HG03460 (cell line): ENCODE measurements at regions not wholly inside any gene's neighbourhood (a gene's known extent, or its start where the extent isn't known, plus 50 kb on each side); places are given as distances from the start of the nearest gene placed in this dataset.
A peak's percentile ranks its signal among the peaks of the same experiment; 100 is the strongest.
"Not testable (repeated sequence)": the region's sequence is repeated elsewhere in the genome, so short reads cannot be mapped to it uniquely, and the experiment has no call there.

Source experiments
- ATAC-seq: cut with Tn5 transposase; IDR thresholded peaks from one replicate; pipeline ENCODE4 v1.9.1; 2021; ENCODE audit not compliant: unreplicated experiment

DNA sequence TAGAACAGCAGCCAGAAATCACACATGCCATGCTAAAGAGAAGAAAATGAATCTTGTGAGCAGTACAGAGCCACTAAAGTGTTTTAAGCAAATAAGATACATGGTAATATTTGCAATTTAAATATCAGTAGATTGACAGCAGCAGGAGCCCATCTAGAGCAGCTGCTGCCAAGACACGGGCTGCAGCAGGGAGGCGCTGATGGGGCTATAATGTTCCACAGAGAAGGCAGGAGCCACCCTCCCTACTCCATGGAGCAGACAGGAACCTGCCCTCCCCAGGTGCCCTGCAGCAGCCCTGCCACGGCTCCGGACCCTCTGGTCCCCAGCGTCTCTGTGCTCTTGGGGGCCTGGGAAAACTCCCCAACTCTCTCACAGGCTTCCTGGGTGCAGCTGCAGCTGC, 224.1 kb upstream of the ISL1 start:
- ATAC-seq: no peak

DNA sequence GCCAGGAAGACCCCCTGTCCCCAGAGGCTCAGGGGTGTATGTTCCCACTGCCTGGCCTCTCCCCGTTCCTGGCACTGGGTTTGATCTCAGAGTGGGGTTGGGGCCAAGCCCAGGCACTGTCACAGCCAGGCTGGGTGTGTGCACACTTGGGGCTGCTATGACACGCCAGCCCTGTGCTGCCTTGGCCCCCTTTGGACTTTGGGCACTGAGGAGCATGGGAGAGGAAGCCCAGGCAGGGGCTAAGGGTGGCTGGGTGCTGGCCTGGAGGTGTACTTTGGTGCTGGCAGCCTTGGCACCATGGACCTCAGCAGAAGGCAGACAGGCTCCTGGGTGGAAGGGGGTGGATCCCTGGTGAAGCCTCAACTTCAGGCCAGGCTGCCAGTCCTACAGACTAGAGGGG, 223.6 kb upstream of the ISL1 start:
- ATAC-seq: no peak

DNA sequence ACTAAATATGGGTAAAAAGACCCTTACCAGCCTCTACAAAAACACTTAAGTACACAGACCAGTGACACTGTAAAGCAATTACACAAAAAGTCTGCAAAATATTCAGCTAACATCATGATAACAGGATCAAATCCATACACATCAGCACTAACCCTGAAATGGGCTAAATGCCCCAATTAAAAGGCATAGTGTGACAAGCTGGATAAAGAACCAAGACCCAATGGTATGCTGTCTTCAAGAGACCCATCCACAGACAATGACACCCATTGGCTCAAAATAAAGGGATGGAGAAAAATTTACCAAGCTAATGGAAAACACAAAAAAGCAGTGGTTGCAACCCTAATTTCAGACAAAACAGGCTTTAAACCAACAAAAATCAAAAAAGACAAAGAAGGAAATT, 221.0 kb upstream of the ISL1 start:
- ATAC-seq: no peak

DNA sequence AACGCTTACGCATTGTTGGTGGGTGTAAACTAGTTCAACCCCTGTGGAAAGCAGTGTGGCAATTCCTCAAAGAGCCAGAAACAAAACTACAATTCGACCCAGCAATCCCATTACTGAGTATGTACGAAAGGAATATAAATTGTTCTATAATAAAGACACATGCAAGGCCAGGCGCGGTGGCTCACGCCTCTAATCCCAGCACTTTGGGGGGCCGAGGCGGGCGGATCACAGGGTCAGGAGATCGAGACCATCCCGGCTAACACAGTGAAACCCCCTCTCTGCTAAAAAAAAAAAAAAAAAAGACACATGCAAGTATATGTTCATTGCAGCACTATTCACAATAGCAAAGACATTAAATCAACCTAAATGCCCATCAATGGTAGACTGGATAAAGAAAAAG, 217.6 kb upstream of the ISL1 start:
- ATAC-seq: not testable (repeated sequence)

DNA sequence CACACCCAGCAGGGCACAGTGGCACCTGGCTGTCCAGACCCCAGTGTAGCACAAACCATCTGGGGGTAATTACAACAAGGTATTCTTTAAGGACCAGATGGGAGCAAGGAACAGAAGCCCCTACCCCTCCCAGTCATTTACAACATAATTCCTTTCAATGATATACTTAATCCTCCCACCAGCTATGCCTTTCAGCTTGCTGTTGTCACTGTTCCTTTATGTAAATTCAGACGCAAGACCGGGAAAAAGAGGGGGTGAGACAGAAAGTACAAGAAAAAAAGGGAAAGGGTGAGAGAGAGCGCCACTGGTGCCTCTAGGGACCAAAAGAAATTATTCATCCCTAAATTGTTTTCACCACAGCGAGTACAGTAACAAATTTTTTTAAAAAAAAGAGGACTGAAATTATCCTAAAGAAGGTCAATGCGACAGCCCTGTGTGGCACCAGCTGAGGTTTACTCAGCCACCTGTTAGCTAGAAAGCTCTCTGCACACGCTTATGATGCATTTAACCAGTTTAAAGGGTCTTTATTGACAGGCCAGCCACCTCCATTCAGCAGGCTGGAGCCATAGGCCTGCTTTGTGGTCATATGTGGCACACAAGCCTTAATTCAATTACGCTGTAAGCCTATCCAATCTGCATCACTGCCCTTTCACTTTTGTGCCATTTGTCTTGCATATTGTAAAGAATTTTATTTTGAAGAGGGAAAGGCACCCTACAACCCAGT, 210.2 kb upstream of the ISL1 start:
- ATAC-seq: no peak

DNA sequence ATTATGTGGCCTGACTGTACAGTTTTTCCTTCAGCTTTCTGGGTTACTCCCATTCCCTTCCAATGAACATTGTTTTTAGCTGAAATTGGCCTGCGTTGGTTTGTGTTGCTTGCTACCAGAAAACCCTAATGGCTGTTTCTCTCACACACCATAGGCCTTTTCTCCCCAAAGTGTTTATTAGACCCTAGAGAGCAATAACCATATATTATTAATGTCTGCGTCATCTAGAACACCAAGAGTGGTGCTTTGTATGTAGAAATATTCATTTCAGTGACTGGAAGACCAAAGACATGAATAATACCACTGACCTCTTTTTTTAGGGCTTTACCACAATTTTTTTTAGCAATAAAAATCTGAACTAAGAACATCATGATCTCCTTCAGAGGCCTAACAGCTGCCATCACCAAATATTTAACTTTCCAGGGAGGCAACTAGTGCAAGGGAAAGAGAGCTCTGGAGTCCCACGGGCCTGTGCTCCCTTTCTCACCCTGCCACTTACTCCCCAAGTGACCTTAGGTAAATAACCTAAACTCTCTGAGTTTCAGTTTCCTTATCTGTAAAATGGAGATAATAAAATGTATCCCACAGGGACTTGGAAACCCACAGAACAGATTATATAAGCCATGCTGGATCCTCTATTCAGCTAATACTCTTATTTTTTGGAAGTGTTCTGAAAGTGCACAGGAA, 201.9 kb upstream of the ISL1 start:
- ATAC-seq: no peak

DNA sequence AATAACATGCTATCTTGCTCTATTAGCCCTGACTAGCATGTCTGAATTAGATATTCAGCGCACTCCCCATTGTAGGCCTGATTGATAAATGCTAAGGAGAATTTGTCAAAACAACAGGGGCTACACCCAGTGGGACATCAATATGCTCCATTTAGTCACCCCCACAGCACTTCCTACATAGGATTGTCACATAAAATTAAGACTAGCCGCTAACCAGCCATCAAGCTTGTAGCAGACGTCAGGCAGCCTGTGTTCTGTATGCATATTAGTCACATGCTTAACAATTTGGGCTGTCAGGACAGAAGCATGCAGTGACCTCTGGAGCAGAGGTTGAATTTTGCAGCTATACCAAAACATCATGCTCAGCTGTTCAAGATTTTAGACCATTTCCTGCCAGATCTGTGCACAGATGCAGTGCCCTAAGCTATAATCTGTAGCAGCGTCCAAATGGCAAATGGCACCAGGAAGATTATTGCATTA, 197.4 kb upstream of the ISL1 start:
- ATAC-seq: no peak

DNA sequence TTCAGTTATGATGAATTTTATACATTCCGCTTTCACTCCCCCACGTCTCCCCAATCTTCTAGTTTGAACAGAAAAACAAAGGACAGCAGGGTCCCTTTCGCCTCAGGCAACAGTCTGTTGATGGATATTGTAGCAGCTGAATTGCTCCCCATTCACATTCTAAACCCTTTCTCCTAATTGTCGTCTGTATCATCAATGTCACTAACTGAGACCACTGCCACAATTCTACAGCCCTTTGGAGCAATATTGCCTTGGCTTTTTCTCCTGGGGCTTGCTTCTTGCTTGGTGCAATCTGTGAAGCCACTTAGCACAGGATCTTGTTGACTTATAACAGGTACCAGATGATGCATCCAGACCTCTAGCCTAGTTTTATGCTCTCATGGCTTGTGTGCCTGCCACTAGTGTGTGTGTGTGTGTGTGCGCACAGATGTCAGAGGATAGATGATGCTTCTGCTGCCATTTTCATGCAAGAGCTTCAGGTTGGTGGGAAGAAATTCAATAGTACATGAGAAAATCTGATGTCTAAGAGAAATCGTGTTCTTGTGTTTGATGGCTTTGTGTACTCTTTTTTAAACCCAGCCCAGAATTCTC, 195.2 kb upstream of the ISL1 start:
- no peak for ATAC-seq

DNA sequence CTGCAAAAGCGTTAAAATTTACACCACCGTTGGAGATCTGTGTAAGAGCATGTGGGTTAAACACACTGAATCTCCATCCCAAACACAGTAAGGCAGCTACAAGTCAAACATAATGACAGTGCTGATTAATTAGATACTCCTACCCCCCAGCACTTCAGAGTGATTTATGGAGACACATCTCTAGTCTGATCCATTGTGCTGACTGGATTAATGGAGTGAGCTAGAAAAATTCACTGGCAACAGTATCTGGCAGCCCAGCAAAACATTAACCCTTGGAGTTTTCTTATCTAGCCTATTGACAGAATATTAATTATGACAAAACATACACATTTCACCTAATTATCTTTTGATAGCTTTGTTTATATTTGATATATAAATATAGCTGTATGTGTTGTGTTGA, 188.6 kb upstream of the ISL1 start:
- no peak for ATAC-seq

DNA sequence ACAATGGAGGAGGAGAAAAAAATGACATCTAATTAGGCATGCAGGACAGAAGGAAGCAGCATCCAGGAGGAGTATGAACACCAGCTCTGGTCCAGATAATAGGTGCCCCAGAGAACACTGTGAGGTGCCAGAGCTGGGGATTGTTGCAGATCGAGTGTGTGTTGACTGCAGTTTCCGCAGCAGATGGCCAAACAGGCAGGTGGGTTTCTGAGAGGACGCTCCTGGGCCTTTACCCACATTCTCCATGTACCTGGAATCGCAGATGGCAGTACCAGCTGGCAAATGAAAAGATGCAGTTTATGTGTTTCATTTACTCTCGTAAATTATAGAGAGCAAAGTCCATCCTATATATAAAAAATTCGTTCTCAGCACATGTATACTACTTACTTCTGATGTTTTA, 182.2 kb upstream of the ISL1 start:
- ATAC-seq: no peak

DNA sequence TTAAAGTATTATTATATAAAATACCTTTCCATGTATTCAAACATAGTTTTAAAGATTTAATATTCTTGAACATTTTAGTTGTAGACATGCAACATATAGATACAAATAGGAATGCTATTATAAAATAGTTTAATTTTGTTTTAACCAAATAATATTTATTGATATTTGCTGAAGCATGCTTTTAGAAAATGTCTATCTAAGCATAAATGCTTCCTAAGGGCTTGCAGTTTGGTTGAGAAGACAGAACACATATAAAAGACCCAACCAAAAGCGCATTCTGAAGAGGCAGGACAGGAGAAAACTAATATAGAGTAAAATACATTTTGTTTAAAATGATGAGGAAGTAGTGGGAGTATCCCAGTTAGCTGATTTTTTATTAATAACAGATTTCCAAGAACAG, 181.5 kb upstream of the ISL1 start:
- ATAC-seq: no peak

DNA sequence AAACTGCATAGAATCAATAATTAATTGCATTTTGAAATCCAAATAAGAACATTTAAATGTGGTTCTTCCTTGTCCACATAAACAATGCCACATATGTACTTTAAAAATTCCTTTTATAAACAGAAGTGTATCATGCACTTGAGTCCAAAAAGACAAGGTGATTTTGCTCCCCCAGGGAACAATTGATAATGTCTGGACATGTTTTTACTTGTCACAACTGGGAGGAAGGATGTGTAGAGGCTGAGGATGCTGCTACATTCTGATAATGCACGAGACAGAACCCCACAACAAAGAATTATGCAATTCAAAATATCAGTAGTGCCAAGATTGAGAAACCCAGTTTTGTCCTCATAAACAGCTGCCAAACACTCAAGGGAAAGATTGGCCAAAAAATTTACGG, 181.1 kb upstream of the ISL1 start:
- ATAC-seq: no peak

DNA sequence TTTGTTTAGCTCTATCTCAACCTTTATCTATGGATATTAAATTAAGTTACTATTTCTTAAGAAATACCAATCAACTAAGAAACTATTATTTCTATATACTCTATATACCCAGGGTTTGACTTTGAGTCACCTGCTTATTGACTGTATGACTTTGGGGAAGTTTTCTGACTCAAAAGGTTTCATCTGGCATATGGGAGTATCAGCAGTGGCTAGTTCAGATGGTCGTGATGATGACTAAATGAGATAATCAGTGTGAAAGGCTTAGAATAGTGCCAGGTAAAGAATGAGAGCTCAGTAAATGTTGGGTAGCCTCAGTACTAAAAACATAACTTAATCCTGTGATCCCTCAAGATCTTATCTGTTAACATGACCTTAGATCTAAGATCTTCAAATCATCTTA, 179.7 kb upstream of the ISL1 start:
- peak; percentile 79 for ATAC-seq

DNA sequence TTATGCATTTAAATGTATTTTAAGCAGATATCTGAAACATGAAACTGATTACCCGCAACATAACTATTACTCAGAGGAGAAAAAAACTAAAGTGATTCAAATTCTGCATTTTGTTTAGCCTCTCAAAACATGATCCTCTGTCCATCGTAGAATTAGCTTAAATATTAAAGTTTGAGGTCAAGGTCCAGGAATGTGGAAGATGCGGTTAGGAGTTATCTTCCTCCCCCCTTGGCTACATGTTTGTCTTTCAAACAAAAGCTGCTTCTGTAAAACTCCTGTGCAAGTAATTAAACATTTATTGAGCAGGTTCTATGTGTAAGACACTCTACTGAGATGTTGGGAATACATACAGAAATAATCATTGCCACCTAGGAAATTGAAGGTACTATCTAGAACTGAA, 175.0 kb upstream of the ISL1 start:
- no peak for ATAC-seq

DNA sequence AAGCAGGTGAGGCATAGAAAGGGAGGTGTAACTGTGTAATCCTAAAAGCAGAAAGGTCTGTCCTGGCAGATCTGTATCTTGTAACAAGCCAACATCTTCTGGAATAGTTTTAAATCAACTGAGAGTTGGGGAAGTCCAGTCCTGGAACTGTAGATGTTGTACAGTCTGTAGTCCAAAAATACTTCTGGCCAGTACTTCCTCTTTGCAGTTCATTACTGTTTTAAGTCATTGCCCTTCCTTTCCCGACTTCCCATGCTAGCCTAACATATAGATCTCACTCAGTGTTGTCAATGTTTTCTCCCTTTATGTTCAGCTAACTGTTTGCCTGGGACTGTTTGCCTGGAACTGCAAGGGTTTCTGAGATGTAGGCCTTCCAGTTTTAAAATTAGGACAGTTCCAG, 168.5 kb upstream of the ISL1 start:
- no peak for ATAC-seq

DNA sequence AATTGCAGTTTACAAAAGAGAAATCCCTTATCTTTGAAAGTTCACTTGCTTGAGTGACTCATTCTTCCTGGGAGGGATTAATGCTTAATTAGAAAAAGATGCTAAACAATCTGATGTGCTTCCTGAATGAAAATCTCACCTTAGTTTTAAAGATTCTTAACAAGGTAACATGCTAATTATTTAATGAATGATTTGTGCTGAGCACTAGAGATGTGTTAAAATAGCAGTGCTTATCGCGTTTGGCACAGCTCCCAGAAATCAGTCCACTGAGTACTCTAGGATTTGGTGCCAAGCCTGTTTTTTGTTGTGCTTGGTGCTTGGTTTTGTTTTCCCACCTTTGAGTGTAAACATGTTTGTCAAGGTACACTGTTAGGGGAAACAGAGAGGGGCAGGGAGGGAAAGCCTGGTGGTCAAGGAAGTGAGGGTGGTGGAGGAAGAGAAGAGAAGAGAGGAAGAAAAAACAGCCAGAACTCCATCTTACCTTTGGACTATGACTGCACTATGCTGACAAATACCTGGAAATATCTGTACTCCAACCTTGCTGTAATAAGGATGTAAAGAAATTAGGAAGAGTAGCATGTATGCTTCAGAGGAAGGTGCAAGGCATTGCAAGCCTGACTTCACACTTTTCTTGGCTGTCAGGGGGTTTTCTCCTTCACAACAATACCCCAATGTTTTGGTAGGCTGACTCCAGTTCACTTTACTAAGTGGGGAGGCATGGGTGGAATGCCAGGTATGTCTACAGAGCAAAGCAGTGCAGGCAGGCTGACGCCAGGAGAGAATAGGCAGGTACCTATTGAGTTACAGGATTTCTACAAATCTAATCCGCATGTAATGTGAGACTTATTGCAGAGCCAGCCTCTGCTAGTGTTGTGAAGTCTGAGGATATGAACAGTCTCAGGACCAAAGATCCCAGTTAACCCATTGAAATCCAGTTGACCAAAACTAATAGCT, 157.2 kb upstream of the ISL1 start:
- no peak for ATAC-seq

DNA sequence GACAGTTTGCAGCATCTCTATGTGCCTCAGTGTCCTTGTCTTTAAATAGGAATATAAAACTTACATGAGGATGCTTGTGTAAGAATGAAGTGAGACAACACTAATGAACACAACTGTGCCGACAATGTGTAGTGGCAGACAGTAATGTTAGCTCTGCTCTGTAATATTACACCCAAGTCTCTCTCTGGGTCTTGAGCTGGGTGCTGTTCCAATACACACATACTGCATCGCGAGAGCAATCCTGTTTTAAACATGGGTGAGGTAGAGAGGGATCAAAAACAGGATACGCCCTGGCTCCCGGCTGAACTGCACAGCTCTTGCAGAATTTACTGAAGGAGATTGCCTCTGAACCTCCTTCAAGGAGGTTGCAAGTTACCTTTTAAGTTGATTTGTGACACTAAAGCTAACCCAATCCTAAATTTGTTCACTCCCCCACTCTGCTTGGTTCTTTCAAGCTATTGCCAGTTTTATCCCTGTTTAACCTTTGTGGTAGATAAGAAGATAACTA, 155.2 kb upstream of the ISL1 start:
- ATAC-seq: no peak

DNA sequence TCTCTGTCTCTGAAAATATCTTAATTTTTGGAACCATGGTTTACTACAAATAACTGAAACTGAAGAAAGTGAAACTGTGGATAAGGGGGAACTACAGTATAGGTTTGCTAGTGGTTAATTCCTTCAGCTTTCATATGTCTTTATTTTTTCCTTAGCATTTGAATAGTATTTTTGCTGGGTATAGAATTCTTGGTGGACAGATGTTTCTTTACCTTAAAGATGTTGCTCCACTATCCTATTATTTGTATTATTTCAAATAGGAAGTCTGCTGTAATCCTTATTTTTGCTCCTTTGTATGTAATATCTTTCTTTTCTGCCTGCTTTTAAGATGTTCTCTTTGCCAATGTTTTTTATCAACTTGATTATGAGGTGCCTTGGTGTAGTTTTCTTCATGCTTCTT, 152.9 kb upstream of the ISL1 start:
- no peak for ATAC-seq

DNA sequence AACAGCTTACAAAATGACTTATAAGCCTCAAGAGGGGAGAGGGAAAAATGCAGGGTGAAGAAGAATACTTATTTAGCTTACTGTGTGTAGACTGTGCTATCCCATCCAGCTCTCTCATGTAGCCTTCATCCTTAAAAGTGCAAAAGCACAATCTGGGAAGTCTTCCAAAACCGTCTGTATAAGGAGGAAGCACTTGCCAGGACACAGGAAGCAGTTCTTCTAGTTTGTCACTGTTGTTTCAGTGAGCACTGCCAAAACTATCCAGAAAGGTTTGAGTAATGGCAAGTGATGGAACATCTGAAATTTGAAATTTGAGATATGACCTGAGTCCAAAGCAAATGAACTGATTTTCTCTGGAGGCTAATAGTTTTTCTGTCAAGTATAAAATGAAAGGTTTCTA, 140.8 kb upstream of the ISL1 start:
- no peak for ATAC-seq

DNA sequence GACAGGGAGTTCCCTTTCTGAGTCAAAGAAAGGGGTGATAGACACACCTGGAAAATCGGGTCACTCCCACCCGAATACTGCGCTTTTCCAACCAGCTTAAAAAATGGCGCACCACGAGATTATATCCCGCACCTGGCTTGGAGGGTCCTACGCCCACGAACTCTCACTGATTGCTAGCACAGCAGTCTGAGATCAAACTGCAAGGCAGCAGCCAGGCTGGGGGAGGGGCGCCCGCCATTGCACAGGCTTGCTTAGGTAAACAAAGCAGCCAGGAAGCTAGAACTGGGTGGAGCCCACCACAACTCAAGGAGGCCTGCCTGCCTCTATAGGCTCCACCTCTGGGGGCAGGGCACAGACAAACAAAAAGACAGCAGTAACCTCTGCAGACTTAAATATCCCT, 132.3 kb upstream of the ISL1 start:
- not testable (repeated sequence) for ATAC-seq

DNA sequence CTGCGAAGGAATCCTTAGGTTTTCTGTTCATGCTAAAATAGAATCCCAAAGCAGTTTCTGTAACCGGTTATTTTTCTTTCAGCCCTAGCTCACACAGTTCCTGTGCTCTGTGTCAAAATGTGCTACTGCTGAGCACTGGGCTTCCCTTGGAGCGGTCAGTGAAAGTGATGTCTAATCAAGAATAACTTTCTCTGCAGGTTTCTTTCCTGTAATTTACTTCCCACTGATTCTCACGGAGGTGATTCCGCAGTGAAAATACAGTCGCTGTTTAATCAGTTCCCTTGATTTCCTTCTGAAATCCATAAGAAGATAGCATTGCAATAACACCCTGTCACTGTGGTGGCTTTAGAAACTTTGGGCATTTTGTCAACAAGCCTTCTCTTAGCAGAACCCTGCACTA, 112.0 kb upstream of the ISL1 start:
- no peak for ATAC-seq
